Fibroblast of pulmonary artery (primary cell): ENCODE measurements at regions not wholly inside any gene's neighbourhood (a gene's known extent, or its start where the extent isn't known, plus 50 kb on each side); places are given as distances from the start of the nearest gene placed in this dataset.

Experiments used
- DNase-seq: peaks from one replicate; pipeline ENCODE4 v3.0.0-alpha.2; 2010; ENCODE audit warnings: low read depth
- H3K4me3 ChIP-seq: replicated peaks from 2 replicates; pipeline ENCODE4 v1.5.1; 2011; ENCODE audit warnings: low read depth, mild to moderate bottlenecking, control low read depth, low read length, moderate library complexity
- TF ChIP-seq, protein P1 (sequence below): IDR thresholded peaks from 2 replicates; pipeline ENCODE4 v1.5.1; 2011; ENCODE audit warnings: mild to moderate bottlenecking, control low read depth, low read length, inconsistent platforms; ENCODE audit errors: missing control alignments

DNA sequence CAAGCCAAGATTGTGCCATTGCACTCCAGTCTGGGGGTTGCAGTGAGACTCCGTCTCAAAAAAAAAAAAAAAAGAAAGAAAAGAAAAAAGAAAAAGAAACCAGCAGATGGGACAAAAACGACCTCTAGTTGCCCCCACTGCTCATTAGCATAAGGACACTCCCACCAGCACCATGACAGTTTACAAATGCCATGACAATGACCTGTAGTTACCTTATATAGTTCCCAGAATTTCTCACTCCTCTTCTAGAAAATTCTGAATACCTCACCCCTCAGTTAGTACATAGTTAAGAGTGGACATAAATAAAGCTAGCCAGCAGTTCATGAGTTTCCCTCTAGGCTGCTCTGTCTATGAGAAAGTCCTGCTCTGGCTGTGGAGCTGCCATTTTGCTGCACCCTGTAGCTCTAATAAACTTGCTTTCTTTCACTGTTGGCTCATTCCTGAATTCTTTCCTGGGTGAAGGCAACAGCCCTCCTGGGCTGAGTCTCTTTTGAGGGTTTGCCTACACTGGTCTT, 276.8 kb upstream of the AKR1E2 start:
- DNase-seq: no peak
- H3K4me3 ChIP-seq: no peak overlapping the region
- TF ChIP-seq, protein P1, sequence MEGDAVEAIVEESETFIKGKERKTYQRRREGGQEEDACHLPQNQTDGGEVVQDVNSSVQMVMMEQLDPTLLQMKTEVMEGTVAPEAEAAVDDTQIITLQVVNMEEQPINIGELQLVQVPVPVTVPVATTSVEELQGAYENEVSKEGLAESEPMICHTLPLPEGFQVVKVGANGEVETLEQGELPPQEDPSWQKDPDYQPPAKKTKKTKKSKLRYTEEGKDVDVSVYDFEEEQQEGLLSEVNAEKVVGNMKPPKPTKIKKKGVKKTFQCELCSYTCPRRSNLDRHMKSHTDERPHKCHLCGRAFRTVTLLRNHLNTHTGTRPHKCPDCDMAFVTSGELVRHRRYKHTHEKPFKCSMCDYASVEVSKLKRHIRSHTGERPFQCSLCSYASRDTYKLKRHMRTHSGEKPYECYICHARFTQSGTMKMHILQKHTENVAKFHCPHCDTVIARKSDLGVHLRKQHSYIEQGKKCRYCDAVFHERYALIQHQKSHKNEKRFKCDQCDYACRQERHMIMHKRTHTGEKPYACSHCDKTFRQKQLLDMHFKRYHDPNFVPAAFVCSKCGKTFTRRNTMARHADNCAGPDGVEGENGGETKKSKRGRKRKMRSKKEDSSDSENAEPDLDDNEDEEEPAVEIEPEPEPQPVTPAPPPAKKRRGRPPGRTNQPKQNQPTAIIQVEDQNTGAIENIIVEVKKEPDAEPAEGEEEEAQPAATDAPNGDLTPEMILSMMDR: no peak

DNA sequence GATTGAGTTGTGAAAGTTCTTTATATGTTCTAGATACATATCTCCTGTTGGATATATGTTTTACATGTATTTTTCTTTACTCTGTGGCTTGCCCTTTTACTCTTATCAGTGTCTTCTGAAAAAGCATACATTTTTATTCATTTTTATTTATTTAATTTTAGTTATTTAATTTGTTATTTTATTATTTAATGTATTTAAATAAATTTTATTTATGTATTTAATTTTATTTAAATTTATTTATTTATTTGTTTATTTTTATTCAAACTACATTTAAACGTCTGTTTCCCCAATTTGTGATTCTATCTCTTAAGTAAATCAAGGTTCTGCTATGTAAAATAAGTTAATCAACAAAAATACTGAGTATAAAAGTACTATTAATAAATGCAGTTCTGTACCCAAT, 279.1 kb upstream of the AKR1E2 start:
- TF ChIP-seq, protein P1: no peak
- no peak overlapping the region for H3K4me3 ChIP-seq
- no peak for DNase-seq

DNA sequence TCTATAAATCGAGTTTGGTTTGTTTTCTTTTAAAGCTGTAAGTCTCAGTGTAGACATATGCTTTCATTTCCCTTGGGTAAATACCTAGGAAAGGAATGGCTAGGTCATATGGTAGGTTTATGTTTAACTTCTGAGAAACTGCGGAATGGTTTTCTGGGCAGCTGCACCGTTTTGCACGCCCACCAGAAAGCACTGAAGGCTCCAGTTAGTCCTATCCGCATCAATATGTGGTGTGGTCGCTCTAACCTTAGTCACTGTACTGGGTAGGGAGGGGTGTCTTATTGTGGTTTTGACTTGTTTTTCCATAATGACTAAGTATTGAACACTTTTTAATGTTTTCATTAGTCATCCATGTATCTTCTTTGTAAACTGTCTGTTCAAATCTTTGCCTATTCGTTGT, 279.5 kb upstream of the AKR1E2 start:
- TF ChIP-seq, protein P1: no peak
- DNase-seq: no peak

DNA sequence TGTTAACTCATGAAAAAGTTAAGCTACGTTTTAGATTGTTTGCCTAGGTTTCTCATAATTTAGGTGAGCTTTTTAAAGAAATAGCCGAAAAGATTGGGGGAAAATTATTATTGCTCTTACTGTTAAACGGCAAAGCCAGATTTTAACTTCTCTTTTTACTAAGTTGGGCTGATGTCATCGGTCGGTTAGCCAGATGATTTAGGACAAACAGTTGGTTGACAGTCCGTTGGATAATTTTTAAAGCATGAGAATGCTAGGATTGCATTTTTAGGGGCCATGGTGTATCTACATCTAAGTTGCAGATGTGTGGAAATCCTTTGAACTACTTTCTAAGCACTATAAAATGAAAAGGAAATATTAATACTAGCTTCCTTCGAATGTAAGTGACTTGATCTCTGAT, 280.9 kb upstream of the AKR1E2 start:
- no peak for DNase-seq
- H3K4me3 ChIP-seq: no peak overlapping the region
- TF ChIP-seq, protein P1: no peak

More for the DNA sequence above, 279.5 kb upstream of the AKR1E2 start:
- no peak overlapping the region for H3K4me3 ChIP-seq

DNA sequence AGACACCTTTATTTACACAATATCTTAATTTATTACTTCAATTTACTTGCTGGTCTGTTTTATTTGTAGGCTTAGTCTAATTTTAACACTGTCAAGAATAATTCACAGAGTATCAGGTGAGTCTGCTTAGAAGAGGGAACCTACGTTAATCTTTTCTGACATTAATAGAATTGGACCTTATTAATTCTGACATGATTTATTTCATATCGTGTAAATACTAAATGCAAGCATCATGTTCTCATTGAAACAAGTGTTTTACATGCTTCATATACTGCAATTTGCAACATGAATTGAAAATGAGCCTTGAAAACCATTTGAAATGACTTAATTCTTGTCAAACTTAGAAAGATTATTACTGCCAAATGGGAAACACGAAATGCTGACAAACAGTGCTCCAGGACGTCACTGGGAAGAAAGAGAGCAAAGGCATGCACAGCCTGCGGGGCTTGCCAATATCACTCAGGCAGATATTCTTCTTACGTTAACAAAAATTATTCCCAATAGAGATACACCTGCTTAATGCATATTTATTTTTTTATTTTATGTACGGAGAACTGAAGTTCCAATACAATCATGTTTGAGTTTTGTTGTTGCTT, 282.0 kb upstream of the AKR1E2 start:
- TF ChIP-seq, protein P1: no peak
- H3K4me3 ChIP-seq: no peak overlapping the region
- no peak for DNase-seq

DNA sequence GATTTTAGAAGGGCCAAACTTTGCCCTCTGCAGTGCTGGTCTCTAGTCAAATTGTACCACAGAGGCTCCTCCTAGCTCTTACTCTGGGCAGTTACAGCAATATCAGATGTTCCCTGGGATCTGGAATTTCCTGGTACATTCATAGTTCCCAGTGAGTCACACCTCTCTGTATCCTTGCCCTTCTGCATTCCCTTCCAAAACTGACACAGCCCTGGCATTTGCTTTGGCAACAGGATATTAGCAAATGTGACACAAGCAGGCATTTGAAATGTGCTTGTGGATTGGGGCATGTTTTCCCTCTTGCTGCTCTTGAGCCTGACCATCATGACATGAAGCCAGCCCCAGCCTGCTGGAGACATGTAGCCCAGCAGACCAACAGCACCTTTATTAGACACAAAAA, 284.7 kb upstream of the AKR1E2 start:
- TF ChIP-seq, protein P1: peak; percentile 45
- peak; percentile 96 for DNase-seq
- no peak overlapping the region for H3K4me3 ChIP-seq

DNA sequence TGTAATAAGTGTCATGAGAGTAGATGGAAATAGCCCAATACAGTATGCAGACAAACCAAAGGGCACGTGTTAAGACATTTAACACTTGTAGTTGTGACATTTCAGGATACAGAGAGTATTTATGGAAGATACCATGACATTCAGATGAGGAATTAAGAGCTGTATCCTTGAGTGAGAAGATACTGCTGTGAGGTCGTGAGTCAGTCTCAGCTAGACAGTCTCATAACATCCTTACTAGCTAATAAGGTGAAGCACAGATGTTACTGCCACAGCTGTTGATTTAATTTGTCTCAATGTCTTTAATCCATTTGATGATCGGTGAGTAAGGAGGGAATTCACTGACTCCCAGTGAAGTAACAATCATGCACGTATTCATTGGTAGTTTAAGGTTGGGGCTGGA, 288.0 kb upstream of the AKR1E2 start:
- DNase-seq: no peak
- no peak overlapping the region for H3K4me3 ChIP-seq
- TF ChIP-seq, protein P1: no peak
